ENCODE measurements at regions not wholly inside any gene's neighbourhood (a gene's known extent, or its start where the extent isn't known, plus 50 kb on each side); places are given as distances from the start of the nearest gene placed in this dataset.
"Not testable (repeated sequence)": the region's sequence is repeated elsewhere in the genome, so short reads cannot be mapped to it uniquely, and the experiment has no call there.

DNA sequence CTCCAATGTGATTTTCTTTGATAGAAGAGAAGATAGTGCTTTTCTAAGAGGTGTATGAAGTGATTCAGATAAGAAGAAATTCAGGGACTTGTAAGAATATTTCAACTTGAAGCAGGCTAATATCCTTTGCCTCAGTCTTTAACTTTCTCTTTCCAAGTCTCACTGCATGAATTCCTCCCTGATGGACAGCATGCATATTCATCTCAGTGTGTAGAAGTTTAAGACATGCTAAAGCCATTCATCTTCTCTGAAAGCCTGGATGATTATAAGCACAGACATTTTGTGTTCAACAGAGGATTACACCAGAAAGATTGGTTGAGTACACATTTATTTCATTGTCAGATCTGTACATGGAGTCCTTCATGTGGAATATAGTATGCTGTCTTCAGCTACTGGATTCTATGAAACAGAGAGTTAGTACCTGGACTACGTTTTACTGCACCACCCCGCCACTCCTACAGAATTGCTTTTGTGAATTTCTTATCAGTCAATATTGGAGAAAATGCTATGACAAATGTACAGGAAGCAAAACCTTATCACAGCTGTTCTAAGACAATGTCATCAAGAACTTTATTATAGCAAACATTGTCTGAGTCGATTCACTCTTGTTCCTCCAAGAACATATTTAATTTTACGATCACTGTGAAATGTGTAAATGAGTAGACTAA is 1346.1 kb downstream of the OTOL1 start:
- DNase-seq (ENCODE audit: low spot score), result no peak

- DNase-seq (ENCODE audit: low spot score), result no peak
These were observed 1349.3 kb downstream of the OTOL1 start for GRCh38 chr3:162845918-162846317.

GRCh38 chr3:162847511-162847910 is 1350.9 kb downstream of the OTOL1 start:
- DNase-seq (ENCODE audit: low spot score), result no peak

DNA sequence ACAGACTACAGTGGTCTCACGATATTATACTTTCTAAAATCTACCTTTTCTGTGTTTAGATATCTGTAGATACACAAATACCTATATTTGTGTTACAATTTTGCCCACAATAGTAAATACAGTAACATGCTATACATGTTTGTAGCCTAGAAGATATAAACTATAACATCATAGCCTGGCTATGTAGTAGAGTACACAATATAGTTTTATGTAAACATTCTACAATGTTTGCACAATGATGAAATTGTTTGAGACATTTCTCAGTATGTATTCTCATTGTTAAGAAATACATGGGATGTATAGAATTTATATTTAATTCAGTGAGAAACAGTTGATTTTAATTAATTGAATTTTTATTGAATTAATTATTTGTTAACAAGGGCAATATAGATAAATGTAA is 1367.0 kb downstream of the OTOL1 start:
- no peak for DNase-seq (ENCODE audit: low spot score)

DNA sequence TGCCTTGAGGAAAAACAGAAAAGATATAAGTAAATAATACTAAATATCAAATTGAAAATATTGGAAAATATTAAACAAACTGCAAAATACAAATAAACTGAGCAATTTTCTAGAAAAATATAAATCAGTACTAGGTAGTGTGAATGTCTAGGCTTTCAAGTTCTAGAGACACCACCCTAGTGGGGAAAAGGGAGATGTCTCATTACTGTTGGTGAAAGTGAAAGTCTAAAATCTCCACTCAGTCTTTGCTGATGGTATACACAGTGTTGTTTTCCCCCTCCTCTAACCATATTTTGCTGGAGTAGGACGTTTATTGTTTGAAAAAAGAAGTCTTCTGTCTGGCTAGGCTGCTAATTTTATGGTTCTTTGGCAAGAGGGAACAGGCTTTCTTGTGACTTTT is 1368.9 kb downstream of the OTOL1 start:
- DNase-seq (ENCODE audit: low spot score), result no peak

GRCh38 chr3:162879021-162879562 is 1382.5 kb downstream of the OTOL1 start:
- DNase-seq (ENCODE audit: low spot score), result no peak

- no peak for DNase-seq (ENCODE audit: low spot score)
These were observed 1387.8 kb downstream of the OTOL1 start for GRCh38 chr3:162884373-162884772.

- DNase-seq (ENCODE audit: low spot score), result no peak
These were observed 1396.5 kb downstream of the OTOL1 start for GRCh38 chr3:162892921-162893793.

DNA sequence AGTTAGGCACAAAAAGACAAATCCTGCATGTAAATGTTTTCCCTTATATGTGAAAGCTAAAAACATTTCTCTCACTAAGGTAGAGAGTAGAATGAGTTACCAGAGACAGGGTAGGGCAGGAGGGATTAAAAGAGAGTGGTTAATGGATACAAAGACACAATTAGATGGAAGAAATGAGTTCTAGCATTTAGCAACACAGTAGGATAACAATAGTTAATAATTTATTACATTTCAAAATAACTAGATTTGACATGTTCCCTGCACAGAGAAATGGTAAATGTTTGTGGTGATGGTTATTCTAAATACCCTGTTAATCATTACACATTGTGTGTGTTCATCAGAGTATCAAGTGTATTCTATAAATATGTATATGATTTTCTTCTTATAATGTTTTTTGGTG is 1400.7 kb downstream of the OTOL1 start:
- DNase-seq (ENCODE audit: low spot score), result no peak

DNA sequence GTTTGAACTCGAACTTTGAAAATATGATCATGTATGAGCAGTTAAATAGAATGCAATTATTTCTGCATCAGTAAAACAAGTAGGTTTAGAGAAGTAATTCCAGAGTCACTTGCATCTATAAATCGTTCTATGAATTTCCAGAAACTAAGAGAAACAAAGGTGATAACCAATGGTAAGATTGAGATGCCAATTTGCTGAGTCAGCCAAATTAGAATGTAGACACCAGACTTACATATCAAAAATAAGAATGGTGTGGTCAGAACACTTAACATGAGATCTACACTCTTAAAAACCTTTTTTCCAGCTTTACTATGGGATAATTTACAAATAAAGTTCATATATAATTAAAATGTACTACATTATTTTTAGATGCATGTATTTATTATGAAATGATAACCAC is 1435.9 kb downstream of the OTOL1 start:
- no peak for DNase-seq (ENCODE audit: low spot score)

DNA sequence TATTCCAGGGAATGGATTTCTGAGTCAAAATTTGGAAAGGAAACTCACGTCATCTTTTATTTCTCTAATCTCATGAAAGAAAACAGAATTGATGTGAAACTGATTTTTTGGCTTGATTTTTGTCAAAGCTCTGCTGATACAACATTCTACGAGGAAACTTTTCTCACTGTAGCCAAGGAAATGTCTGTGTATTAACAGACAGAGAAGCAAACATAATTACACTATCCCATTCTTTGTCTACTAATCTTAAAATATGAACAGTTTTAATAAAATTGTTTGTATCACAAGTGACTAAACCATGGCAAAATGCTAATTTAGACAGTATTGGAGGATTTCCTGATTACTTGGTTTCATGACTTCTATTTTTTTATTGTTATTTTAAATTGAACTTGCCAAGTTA is 1437.0 kb downstream of the OTOL1 start:
- no peak for DNase-seq (ENCODE audit: low spot score)

GRCh38 chr3:162936706-162937105 is 1440.1 kb downstream of the OTOL1 start:
- DNase-seq (ENCODE audit: low spot score), result no peak

DNA sequence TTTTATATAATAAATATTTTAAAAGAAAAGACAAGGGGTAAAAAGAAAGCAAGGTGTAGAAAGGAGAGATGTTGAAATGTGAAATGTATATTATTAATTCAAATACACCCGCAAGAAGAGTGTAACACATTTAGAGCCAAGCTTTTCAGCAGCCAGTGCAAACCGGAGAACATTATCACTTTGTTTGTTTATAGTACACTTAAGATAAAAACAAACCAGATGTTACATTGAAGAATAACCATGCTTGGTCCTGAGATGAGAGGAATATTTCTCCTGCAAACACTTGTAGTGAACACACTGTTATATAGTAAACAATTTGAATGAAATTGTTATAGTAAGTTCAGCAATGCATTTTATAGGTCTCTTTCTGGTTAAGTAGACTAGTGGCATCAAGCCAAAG is 1441.5 kb downstream of the OTOL1 start:
- DNase-seq (ENCODE audit: low spot score), result no peak

DNA sequence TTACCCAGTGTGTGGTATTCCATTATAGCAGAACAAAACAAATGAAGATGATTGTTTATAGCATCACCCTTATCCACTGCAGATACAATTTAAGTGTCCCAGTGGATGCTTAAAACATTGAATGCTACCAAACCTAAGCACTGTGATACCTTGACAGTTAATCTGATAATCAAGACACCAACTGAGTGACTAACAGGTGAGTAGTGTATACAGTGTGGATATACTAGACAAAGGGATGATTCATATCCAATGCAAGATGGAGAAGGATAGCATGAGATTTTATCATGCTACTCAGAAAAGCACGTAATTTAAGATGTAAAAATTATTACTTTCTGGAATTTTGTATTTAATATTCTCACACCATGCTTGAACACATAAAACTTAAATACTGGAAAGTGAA is 1449.0 kb downstream of the OTOL1 start:
- DNase-seq (ENCODE audit: low spot score), result no peak

- no peak for DNase-seq (ENCODE audit: low spot score)
These were observed 1460.1 kb downstream of the OTOL1 start for GRCh38 chr3:162956711-162957110.

GRCh38 chr3:162960269-162960668 is 1463.7 kb downstream of the OTOL1 start:
- no peak for DNase-seq (ENCODE audit: low spot score)

DNA sequence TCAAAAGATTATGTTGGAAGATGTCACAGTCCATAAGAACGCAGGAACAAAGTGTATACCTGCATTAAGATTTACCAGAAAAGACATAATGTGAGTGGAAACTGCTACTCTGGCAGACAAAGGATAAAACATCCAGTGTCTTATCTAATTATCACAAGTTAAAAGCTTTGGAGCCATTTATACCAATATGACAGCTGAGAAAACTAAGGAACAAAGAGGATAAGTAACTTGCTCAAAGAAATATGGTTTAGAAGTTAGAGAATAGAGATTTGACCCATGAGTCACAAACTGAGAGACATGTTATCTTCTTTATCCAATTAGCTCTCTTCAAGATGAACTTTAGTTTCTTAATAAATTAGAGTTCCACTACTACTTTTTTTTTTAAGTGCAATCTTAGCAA is 1473.7 kb downstream of the OTOL1 start:
- no peak for DNase-seq (ENCODE audit: low spot score)

- no peak for DNase-seq (ENCODE audit: low spot score)
These were observed 1475.1 kb downstream of the OTOL1 start for GRCh38 chr3:162971715-162972114.

- no peak for DNase-seq (ENCODE audit: low spot score)
These were observed 1476.9 kb downstream of the OTOL1 start for GRCh38 chr3:162973428-162973917.

GRCh38 chr3:162978136-162978535 is 1481.5 kb downstream of the OTOL1 start:
- DNase-seq (ENCODE audit: low spot score), result no peak

- no peak for DNase-seq (ENCODE audit: low spot score)
These were observed 1488.1 kb downstream of the OTOL1 start for GRCh38 chr3:162984746-162985145.

- not testable (repeated sequence) for DNase-seq (ENCODE audit: low spot score)
These were observed 1490.6 kb downstream of the OTOL1 start for GRCh38 chr3:162987085-162987794.

Measured in hematopoietic multipotent progenitor cell treated with erythropoietin and hydrocortisone succinate and interleukin-3 and kit ligand, for 17 days (in vitro differentiated cells).